OCI-LY1 (cell line): ENCODE measurements at regions not wholly inside any gene's neighbourhood (a gene's known extent, or its start where the extent isn't known, plus 50 kb on each side); places are given as distances from the start of the nearest gene placed in this dataset.
A peak's percentile ranks its signal among the peaks of the same experiment; 100 is the strongest.

Experiments used
- H2AFZ ChIP-seq: fragments of 200-600 bp; sonication (generic), shearing (Covaris generic); 2 replicates; pipeline ENCODE4 v1.6.0; 2014; ENCODE audit warnings: antibody characterized with exemption, mild to moderate bottlenecking, low read length
- H3F3A ChIP-seq: fragments of 200-600 bp; sonication (generic), shearing (Covaris generic); 2 replicates; pipeline ENCODE4 v1.6.0; 2014; ENCODE audit warnings: mild to moderate bottlenecking, antibody characterized with exemption, low read length, moderate library complexity; ENCODE audit not compliant: insufficient read depth
- H3K27ac ChIP-seq: fragments of 200-600 bp; sonication (generic); 2 replicates; pipeline ENCODE4 v1.5.1; 2014; ENCODE audit warnings: low read length, mixed run types, mild to moderate bottlenecking, low read depth; ENCODE audit not compliant: poor library complexity, severe bottlenecking
- H3K27me3 ChIP-seq: fragments of 200-600 bp; sonication (generic); 2 replicates; pipeline ENCODE4 v1.6.0; 2014; ENCODE audit warnings: antibody characterized with exemption, mild to moderate bottlenecking, low read length, moderate library complexity; ENCODE audit not compliant: insufficient read depth
- H3K36me3 ChIP-seq: fragments of 200-600 bp; sonication (generic); 2 replicates; pipeline ENCODE4 v1.6.1; 2014; ENCODE audit warnings: mild to moderate bottlenecking, antibody characterized with exemption, low read length, moderate library complexity, mixed read lengths; ENCODE audit not compliant: insufficient read depth
- H3K4me1 ChIP-seq: fragments of 200-600 bp; sonication (generic); 2 replicates; pipeline ENCODE4 v1.5.1; 2014; ENCODE audit warnings: mild to moderate bottlenecking, low read length, moderate library complexity; ENCODE audit not compliant: insufficient read depth, severe bottlenecking
- H3K4me2 ChIP-seq: fragments of 200-600 bp; sonication (generic), shearing (Covaris generic); 2 replicates; pipeline ENCODE4 v1.6.1; 2014; ENCODE audit warnings: low read length
- H3K4me3 ChIP-seq: fragments of 200-600 bp; sonication (generic); 2 replicates; pipeline ENCODE4 v1.5.1; 2014; ENCODE audit warnings: low read length, low read depth, mild to moderate bottlenecking, mixed read lengths; ENCODE audit not compliant: poor library complexity, severe bottlenecking
- H3K79me2 ChIP-seq: fragments of 200-600 bp; shearing (Covaris generic); 2 replicates; pipeline ENCODE4 v1.6.1; 2016; ENCODE audit warnings: mixed run types, low read length, mixed read lengths; ENCODE audit not compliant: insufficient read depth
- H3K9ac ChIP-seq: fragments of 200-600 bp; sonication (generic), shearing (Covaris generic); 2 replicates; pipeline ENCODE4 v1.6.1; 2014; ENCODE audit warnings: mild to moderate bottlenecking, low read length, mixed read lengths
- H3K9me2 ChIP-seq: fragments of 200-600 bp; sonication (generic), shearing (Covaris generic); 2 replicates; pipeline ENCODE4 v1.6.1; 2014; ENCODE audit warnings: low read depth, mild to moderate bottlenecking, low read length, mixed read lengths
- H3K9me3 ChIP-seq: fragments of 200-600 bp; shearing (Covaris generic); 2 replicates; pipeline ENCODE4 v1.6.1; 2014; ENCODE audit warnings: low read length, mixed read lengths
- H4K20me1 ChIP-seq: fragments of 200-600 bp; sonication (generic), shearing (Covaris generic); 2 replicates; pipeline ENCODE4 v1.6.0; 2016; ENCODE audit warnings: mild to moderate bottlenecking, low read length; ENCODE audit not compliant: insufficient read depth
- CTCF ChIP-seq: fragments of 200-600 bp; sonication (generic), shearing (Covaris generic); IDR thresholded peaks from 2 replicates; pipeline ENCODE4 v1.5.1; 2017; ENCODE audit warnings: mild to moderate bottlenecking, antibody characterized with exemption, low read length, moderate library complexity, mixed read lengths
- EZH2 ChIP-seq: fragments of 200-600 bp; sonication (generic), shearing (Covaris generic); IDR thresholded peaks from 2 replicates; pipeline ENCODE4 v1.8.0; 2017; ENCODE audit warnings: borderline replicate concordance, mixed run types, mild to moderate bottlenecking, antibody characterized with exemption, low read length, moderate library complexity, mixed read lengths

DNA sequence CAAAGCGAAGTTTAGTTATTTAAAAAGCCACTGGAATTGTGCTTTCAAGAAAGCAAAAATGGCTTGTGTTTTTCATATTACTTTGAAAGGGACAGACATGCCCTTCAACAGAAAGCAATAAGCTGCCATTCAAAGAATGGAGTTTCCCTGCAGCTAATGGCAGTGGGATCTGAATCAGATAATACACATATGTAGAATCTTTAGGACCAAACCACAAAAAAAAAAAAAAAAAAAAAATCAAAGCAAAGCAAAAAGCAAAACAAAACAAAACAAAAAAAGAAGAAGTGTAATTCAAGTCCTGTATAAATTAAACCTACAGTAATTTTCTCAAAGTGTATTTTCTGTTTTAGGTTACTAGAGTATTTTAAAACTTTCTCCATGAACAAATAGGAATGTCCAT is 63.6 kb upstream of the ZNF217 start:
- Histone ChIP-seq H2AFZ (no peak overlapping the region), H3K9me2 (no peaks in the 10 kb centered on the region), H3K4me1 (peaks cover 98% of the 10 kb centered on the region), H3K9ac (no peak overlapping the region), H3K27me3 (no peaks in the 10 kb centered on the region), H3K4me3 (no peak overlapping the region), H3K36me3 (no peaks in the 10 kb centered on the region), H3K79me2 (no peaks in the 10 kb centered on the region), H3K9me3 (no peaks in the 10 kb centered on the region), H3K27ac (peak overlapping the region; percentile 94), H3F3A (no peaks in the 10 kb centered on the region), H3K4me2 (peak overlapping the region; percentile 16; the same call in 1 of the 2 replicates), H4K20me1 (no peaks in the 10 kb centered on the region)
- no peak for TF ChIP-seq CTCF
- TF ChIP-seq EZH2, result no peak

DNA sequence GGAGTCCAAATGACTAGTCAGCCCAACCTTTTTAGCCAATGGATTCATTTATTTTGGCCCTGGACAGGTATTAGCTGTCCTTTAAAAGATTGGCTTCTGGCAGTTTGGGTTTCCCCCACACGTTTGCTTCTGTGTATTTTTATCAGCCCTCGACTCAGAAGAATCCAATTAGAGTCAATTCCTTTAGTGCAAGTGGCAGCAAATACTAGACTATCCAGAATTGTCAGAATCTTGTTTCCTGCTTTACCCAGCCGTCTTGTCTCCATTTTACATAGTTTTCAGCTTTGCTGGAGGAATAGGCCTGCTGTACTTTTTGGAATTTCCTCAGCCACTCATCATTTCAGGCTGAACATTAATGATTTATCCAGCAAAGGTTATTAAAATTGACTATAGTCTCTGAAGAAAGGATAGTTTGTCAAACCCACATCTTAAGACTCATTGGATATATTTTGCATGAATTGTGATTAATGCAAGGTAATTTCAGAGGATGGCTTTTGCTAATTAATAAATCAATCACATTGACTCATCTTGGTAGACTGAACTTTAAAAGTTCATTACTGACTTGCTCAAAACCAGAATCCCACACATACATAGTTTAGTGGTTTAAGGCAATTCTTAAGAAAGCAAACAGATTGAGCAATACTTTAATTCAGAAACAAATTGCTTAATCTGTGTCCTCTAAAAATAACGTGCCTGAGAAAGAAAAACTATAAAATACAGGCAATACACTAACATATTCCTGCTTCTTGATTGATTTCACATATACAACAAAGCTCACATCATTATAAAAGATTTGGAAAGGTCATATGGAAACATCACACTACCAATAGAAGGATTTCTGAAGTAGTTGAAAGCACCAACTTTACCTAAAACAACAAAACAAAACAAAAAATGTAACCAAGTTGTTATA is 62.9 kb upstream of the ZNF217 start:
- Histone ChIP-seq H3K9ac (peak overlapping the region; percentile 27; the same call in 1 of the 2 replicates), H4K20me1 (no peaks in the 10 kb centered on the region), H3K9me2 (no peaks in the 10 kb centered on the region), H3K27ac (peak overlapping the region; percentile 94), H3K79me2 (no peaks in the 10 kb centered on the region), H2AFZ (peak overlapping the region; percentile 6; the same call in 1 of the 2 replicates), H3K4me2 (peak overlapping the region; percentile 39; the same call in 1 of the 2 replicates), H3K4me1 (peaks cover 100% of the 10 kb centered on the region), H3F3A (no peaks in the 10 kb centered on the region), H3K36me3 (no peaks in the 10 kb centered on the region), H3K4me3 (no peak overlapping the region), H3K9me3 (no peaks in the 10 kb centered on the region), H3K27me3 (no peaks in the 10 kb centered on the region)
- TF ChIP-seq CTCF (no peak), EZH2 (no peak)

DNA sequence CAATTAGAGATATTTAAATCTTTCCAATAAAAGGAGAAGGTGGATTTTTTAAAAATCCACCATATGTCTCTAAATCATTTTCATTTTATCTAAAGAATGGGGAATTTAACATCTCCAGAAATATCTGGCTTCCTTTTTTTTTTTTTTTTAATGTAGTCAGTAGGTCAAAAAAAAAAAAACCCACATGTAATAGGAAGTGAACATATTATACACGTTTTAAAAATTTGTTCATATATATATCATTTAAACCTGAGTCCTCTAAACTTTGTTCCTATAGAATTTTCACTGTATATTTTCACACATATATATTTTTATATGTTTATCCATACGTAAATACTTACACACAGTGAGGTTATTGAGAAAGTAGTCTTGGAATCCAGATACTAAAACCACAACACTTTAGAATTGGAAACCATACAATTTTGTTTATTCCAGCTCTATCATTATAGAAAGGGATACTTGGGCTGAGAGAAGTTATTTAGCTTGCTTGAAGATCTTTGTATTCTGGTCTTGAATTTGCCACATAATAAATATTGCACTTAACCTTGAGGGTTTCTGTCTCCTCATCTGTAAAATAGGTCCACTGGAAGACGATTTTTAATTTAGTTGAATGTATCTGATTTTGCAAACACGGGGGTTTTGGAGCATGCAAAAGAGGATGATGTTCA is 62.1 kb upstream of the ZNF217 start:
- Histone ChIP-seq H3F3A (no peaks in the 10 kb centered on the region), H4K20me1 (no peaks in the 10 kb centered on the region), H3K9ac (peak overlapping the region; percentile 27; the same call in 1 of the 2 replicates), H3K36me3 (no peaks in the 10 kb centered on the region), H3K9me3 (no peaks in the 10 kb centered on the region), H2AFZ (peak overlapping the region; percentile 6; the same call in 1 of the 2 replicates), H3K4me2 (peak overlapping the region; percentile 59), H3K9me2 (no peaks in the 10 kb centered on the region), H3K27ac (peak overlapping the region; percentile 94), H3K79me2 (no peaks in the 10 kb centered on the region), H3K27me3 (no peaks in the 10 kb centered on the region), H3K4me1 (peaks cover 92% of the 10 kb centered on the region), H3K4me3 (no peak overlapping the region)
- no peak for TF ChIP-seq CTCF
- no peak for TF ChIP-seq EZH2
